CD8-positive, alpha-beta memory T cell (primary cell): ENCODE measurements at regions not wholly inside any gene's neighbourhood (a gene's known extent, or its start where the extent isn't known, plus 50 kb on each side); places are given as distances from the start of the nearest gene placed in this dataset.

Experiments used
- CTCF ChIA-PET: fragments of 350-600 bp; sonication (Branson Sonifier 250); formaldehyde crosslinking; loops from one replicate; lab custom pipeline; 2021; ENCODE audit warnings: antibody characterized with exemption; lab: Charles Lee
- POLR2A ChIA-PET: fragments of 350-600 bp; sonication (Branson Sonifier 250); formaldehyde crosslinking; loops from one replicate; lab custom pipeline; 2021; ENCODE audit warnings: antibody characterized with exemption; lab: Charles Lee
- DNase-seq, 5 donors: peaks; one replicate each; pipeline versions ENCODE4 v3.0.0 to v3.0.0-alpha.2; 2020 to 2022; ENCODE audit warnings: mixed read lengths in 1 of 5
- H3K27ac ChIP-seq: one replicate; pipeline ENCODE4 v1.7.0; 2013; ENCODE audit warnings: low read depth, mild to moderate bottlenecking, low read length, moderate library complexity
- H3K27me3 ChIP-seq: 2 replicates; pipeline ENCODE4 v1.7.0; 2013; ENCODE audit warnings: low read length, mild to moderate bottlenecking; ENCODE audit not compliant: insufficient read depth, poor library complexity, severe bottlenecking
- H3K36me3 ChIP-seq: 2 replicates; pipeline ENCODE4 v1.7.0; 2013; ENCODE audit warnings: mild to moderate bottlenecking, low read length, moderate library complexity; ENCODE audit not compliant: insufficient read depth
- H3K4me1 ChIP-seq: 2 replicates; pipeline ENCODE4 v1.7.0; 2013; ENCODE audit warnings: mild to moderate bottlenecking, low read length, moderate library complexity; ENCODE audit not compliant: insufficient read depth
- H3K4me3 ChIP-seq: 2 replicates; pipeline ENCODE4 v1.7.0; 2013; ENCODE audit warnings: mild to moderate bottlenecking, low read length
- H3K9me3 ChIP-seq: 2 replicates; pipeline ENCODE4 v1.7.0; 2013; ENCODE audit warnings: mild to moderate bottlenecking, low read length
- H3K27ac Mint-ChIP-seq, 8 donors: one replicate each; pipeline ENCODE4 v1.8.0; 2020 to 2021; ENCODE audit warnings: mixed read lengths in 8 of 8, mild to moderate bottlenecking in 6 of 8, inconsistent platforms in 3 of 8, moderate library complexity in 3 of 8
- H3K27me3 Mint-ChIP-seq, 2 donors: one replicate each; pipeline ENCODE4 v1.8.0; 2020 to 2021; ENCODE audit warnings: mixed read lengths in 2 of 2, mild to moderate bottlenecking in 1 of 2, moderate library complexity in 1 of 2
- H3K36me3 Mint-ChIP-seq, 3 donors: one replicate each; pipeline ENCODE4 v1.8.0; 2020 to 2021; ENCODE audit warnings: mixed read lengths in 3 of 3, inconsistent platforms in 1 of 3, mild to moderate bottlenecking in 1 of 3
- H3K4me1 Mint-ChIP-seq, 3 donors: one replicate each; pipeline ENCODE4 v1.8.0; 2020 to 2021; ENCODE audit warnings: mixed read lengths in 3 of 3, inconsistent platforms in 1 of 3, mild to moderate bottlenecking in 1 of 3
- H3K4me3 Mint-ChIP-seq, 7 donors: one replicate each; pipeline ENCODE4 v1.8.0; 2020 to 2021; ENCODE audit warnings: mixed read lengths in 7 of 7, mild to moderate bottlenecking in 6 of 7, moderate library complexity in 4 of 7, inconsistent platforms in 2 of 7
- H3K9me3 Mint-ChIP-seq, 5 donors: one replicate each; pipeline ENCODE4 v1.8.0; 2020 to 2022; ENCODE audit warnings: mixed read lengths in 5 of 5, mild to moderate bottlenecking in 3 of 5, moderate library complexity in 2 of 5, inconsistent platforms in 1 of 5

DNA sequence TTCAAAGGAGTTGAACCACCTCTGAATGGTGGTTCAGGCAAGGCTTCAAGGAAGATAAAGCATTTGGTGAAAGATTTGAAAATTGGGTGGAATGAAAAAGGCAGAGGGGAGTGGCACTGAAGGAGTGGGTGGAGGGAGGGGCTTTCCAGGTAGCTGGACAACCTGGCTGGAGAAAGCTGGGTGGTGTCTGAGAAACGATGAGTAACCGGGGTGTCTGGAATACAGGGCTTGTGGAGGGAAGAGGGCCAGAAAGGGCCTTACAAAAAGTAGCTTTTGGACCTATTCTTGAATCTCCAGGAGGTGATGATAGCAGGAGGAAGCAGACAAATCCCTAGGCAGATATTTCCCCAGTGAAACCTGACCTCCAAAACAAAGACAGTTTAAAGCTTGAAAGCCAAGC lies 99.3 kb downstream of the RASSF10 start:
- Histone ChIP-seq H3K4me3 (no peak overlapping the region), H3K9me3 (no peaks in the 10 kb centered on the region), H3K4me1 (no peaks in the 10 kb centered on the region), H3K27me3 (peaks cover 3% of the 10 kb centered on the region), H3K27ac (no peak overlapping the region), H3K36me3 (no peaks in the 10 kb centered on the region)
- H3K27ac Mint-ChIP-seq: no peak overlapping the region
- peaks cover 0 to 3% (median 3%) of the 10 kb centered on the region in 3 donors for H3K4me1 Mint-ChIP-seq
- no peaks in the 10 kb centered on the region for H3K36me3 Mint-ChIP-seq
- ChIA-PET POLR2A (no interaction called here), CTCF (no interaction called here)
- H3K4me3 Mint-ChIP-seq: no peak overlapping the region
- DNase-seq: no peak
- H3K27me3 Mint-ChIP-seq: peaks cover 17 to 26% of the 10 kb centered on the region in 2 donors
- H3K9me3 Mint-ChIP-seq: peaks cover 0 to 1% (median 0%) of the 10 kb centered on the region in 5 donors

DNA sequence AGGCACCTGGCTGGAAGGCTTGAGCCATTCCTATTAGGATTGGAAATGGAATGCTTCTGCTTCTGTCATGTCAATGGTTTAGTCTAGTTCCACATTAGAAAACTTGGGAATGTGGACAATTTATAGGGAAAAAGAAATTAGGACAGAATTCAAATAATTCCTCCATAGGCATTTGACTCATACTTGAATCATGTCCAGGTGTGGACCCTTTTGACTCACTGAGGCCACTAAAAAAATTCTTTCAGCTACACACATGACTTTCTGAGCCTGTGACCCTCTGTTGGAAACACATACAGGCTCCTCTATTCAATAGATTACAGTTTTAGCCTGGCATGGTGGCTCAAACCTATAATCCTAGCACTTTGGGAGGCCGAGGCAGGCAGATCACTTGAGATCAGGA lies 100.5 kb downstream of the RASSF10 start:
- Mint-ChIP-seq H3K27ac (no peak overlapping the region), H3K36me3 (no peaks in the 10 kb centered on the region), H3K4me3 (no peak overlapping the region), H3K9me3 (peaks cover 0 to 1% (median 0%) of the 10 kb centered on the region in 5 donors), H3K4me1 (peaks cover 0 to 3% (median 3%) of the 10 kb centered on the region in 3 donors), H3K27me3 (peaks cover 12 to 29% of the 10 kb centered on the region in 2 donors)
- ChIA-PET CTCF (no interaction called here), POLR2A (no interaction called here)
- H3K9me3 ChIP-seq: no peaks in the 10 kb centered on the region
- H3K4me1 ChIP-seq: no peaks in the 10 kb centered on the region
- H3K36me3 ChIP-seq: no peaks in the 10 kb centered on the region
- no peak overlapping the region for H3K4me3 ChIP-seq
- no peak overlapping the region for H3K27ac ChIP-seq
- no peak for DNase-seq
- peaks cover under 1% of the 10 kb centered on the region for H3K27me3 ChIP-seq

DNA sequence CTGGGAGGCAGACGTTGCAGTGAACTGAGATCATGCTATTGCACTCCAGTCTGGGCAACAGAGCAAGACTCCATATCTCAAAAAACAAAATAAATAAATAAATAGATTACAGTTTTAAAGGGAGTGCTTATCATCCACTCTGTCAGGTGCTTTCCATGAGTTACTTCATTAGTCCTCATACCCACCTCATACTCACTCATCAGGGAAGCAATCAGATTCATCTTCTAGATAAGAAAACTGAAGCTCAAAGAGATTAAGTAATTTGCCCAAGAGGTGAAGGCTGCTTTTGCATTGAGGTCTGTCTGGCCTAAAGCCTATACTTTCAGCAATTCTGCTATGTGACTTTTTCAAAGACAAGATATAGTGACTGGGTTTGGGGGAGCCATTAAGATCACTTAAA lies 101.0 kb downstream of the RASSF10 start:
- H3K36me3 ChIP-seq: no peaks in the 10 kb centered on the region
- H3K27me3 ChIP-seq: no peaks in the 10 kb centered on the region
- H3K4me1 ChIP-seq: no peaks in the 10 kb centered on the region
- ChIA-PET POLR2A (no interaction called here), CTCF (no interaction called here)
- Mint-ChIP-seq H3K9me3 (peaks cover 0 to 1% (median 0%) of the 10 kb centered on the region in 5 donors), H3K4me1 (peaks cover 0 to 3% (median 3%) of the 10 kb centered on the region in 3 donors), H3K27ac (no peak overlapping the region), H3K4me3 (no peak overlapping the region), H3K27me3 (peaks cover 12 to 29% of the 10 kb centered on the region in 2 donors), H3K36me3 (no peaks in the 10 kb centered on the region)
- no peak overlapping the region for H3K27ac ChIP-seq
- no peaks in the 10 kb centered on the region for H3K9me3 ChIP-seq
- H3K4me3 ChIP-seq: no peak overlapping the region
- DNase-seq: no peak

DNA sequence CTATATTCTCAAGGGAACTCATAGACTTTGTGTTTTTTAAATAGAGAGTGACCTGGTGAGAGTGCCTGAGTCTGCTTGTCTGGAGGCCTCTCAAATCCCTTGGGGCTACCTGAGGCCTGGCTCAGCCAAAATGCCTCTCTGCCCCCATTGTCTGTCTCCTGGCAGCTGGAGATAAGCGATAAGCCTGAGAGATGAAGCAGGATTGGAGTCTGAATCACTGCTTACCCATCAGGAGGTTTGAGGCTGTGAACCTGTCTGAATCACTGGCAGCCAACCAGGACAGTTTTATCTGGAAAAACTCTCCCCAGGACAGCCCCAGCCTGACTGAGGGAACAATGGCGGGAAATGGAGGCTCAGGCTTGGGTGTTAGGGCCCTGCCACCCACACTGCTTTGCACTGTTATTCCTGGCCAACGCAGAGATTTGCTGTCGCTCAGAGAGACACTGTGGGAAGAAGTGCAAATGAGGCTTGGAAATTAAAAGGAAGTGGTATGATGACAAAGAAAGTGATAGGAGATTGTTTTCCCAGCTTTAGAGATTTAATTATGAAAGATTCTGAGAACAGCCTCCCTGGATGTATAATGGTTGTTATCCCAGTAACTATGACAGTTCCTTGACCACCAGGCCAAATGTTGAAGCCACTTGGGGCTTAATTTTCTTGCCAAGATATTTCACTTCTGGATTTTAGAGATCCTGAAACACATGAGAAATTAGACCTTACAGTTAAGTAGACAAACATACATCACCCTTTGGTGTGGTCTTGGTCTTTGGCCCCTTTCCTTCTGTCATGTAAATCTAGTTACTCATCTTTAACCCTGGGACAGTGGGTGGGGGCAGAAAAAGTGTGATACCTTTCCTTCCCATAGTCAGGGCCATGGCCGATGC lies 102.1 kb downstream of the RASSF10 start:
- H3K27ac ChIP-seq: no peak overlapping the region
- Mint-ChIP-seq H3K4me1 (peaks cover 0 to 3% (median 3%) of the 10 kb centered on the region in 3 donors), H3K27ac (no peak overlapping the region), H3K36me3 (no peaks in the 10 kb centered on the region), H3K27me3 (peaks cover 12 to 33% of the 10 kb centered on the region in 2 donors), H3K9me3 (peaks cover 0 to 1% (median 0%) of the 10 kb centered on the region in 5 donors), H3K4me3 (no peak overlapping the region)
- H3K36me3 ChIP-seq: no peaks in the 10 kb centered on the region
- no peaks in the 10 kb centered on the region for H3K4me1 ChIP-seq
- H3K9me3 ChIP-seq: no peaks in the 10 kb centered on the region
- CTCF ChIA-PET: no interaction called here
- POLR2A ChIA-PET: no interaction called here
- H3K4me3 ChIP-seq: no peak overlapping the region
- no peak for DNase-seq
- H3K27me3 ChIP-seq: no peaks in the 10 kb centered on the region

DNA sequence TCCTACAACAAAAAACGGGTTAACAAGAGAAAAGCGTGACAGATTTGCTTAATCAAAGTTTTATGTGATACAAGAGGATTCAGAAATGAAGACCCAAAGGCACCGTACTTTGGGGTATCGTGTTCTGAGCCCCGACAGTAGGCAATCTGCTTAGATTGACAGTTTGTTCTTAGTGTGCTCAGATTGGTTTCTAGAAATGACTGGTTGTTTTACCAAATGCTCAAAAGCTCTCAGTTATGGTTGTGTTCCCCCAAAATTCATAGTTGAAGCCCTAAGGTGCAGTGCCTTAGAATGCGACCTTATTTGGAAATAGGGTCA lies 102.7 kb downstream of the RASSF10 start:
- peaks cover 0 to 3% (median 3%) of the 10 kb centered on the region in 3 donors for H3K4me1 Mint-ChIP-seq
- Histone ChIP-seq H3K27ac (no peak overlapping the region), H3K27me3 (no peaks in the 10 kb centered on the region), H3K9me3 (no peaks in the 10 kb centered on the region), H3K4me1 (no peaks in the 10 kb centered on the region), H3K4me3 (no peak overlapping the region), H3K36me3 (no peaks in the 10 kb centered on the region)
- ChIA-PET CTCF (no interaction called here), POLR2A (no interaction called here)
- H3K4me3 Mint-ChIP-seq: no peak overlapping the region
- peaks cover 0 to 1% (median 0%) of the 10 kb centered on the region in 5 donors for H3K9me3 Mint-ChIP-seq
- no peak for DNase-seq
- H3K36me3 Mint-ChIP-seq: no peaks in the 10 kb centered on the region
- no peak overlapping the region for H3K27ac Mint-ChIP-seq
- H3K27me3 Mint-ChIP-seq: peaks cover 14 to 37% of the 10 kb centered on the region in 2 donors

DNA sequence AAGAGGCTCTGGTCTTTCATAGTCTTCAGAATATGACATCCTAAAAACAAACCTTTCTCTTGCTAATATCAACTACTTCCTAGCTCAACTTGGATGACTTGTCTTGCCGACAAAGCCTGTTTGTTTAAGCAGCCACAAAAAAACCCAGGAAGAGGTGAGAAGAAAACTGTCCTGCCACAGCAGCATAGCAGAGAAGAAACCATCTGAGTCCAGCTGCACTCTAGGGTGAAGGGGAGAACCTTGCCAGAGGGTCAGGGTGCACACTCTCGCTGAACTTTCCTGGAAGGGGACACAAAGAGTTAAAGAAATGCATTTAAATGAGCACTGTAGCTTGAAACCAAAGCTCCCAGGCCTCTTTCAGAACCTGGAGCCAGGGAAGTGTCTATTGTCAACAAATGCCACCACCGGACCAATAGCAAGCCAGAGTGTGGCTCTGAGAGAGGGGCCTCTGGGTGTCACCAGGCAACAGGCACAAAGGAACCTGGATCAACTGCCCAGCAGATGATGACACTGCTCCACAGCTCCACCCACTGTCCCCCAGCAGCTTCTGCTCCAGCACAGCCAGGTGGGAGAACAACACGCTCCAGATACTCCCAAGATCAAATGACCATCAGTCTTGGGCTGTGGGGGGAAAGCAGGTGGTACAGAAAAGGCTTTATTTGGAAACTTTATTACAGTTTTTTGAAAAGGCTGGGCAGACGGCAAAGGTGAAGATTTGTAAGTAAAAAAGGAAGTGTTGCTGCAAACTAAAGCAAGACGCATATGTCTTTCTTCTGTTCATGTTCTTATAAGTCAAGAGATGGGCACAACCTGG lies 105.7 kb downstream of the RASSF10 start:
- H3K36me3 Mint-ChIP-seq: no peaks in the 10 kb centered on the region
- H3K27me3 Mint-ChIP-seq: peaks cover 16 to 43% of the 10 kb centered on the region in 2 donors
- DNase-seq: no peak
- Histone ChIP-seq H3K4me3 (no peak overlapping the region), H3K27ac (no peak overlapping the region), H3K9me3 (no peaks in the 10 kb centered on the region), H3K4me1 (no peaks in the 10 kb centered on the region), H3K36me3 (no peaks in the 10 kb centered on the region), H3K27me3 (no peaks in the 10 kb centered on the region)
- no peaks in the 10 kb centered on the region for H3K9me3 Mint-ChIP-seq
- no peak overlapping the region for H3K27ac Mint-ChIP-seq
- ChIA-PET CTCF (interaction anchor here (1.0 kb wide), 1 partner anchor 91 kb away, joined by 3 read pairs; no protein-coding TSS in a partner anchor), POLR2A (no interaction called here)
- H3K4me1 Mint-ChIP-seq: peaks cover 0 to 3% (median 3%) of the 10 kb centered on the region in 3 donors
- H3K4me3 Mint-ChIP-seq: no peak overlapping the region

DNA sequence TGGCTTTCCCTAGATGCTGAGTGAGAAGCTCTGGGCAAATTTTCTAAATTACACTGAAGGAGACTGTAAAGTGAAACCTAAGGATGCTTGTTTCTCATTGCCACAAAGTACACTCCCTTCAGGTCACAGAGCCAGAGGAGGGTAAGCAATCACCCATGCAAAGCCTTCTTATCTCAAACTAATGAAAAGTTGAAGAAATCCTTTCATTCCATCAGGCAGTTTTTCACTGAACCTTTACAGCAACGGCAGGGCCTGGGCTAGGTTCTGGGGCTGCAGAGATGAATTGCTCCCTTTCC lies 106.2 kb downstream of the RASSF10 start:
- ChIA-PET CTCF (no interaction called here), POLR2A (no interaction called here)
- Histone ChIP-seq H3K36me3 (no peaks in the 10 kb centered on the region), H3K4me1 (no peaks in the 10 kb centered on the region), H3K9me3 (no peaks in the 10 kb centered on the region), H3K27me3 (no peaks in the 10 kb centered on the region), H3K4me3 (no peak overlapping the region), H3K27ac (no peak overlapping the region)
- no peak overlapping the region for H3K27ac Mint-ChIP-seq
- peaks cover 0 to 3% (median 3%) of the 10 kb centered on the region in 3 donors for H3K4me1 Mint-ChIP-seq
- peaks cover 16 to 46% of the 10 kb centered on the region in 2 donors for H3K27me3 Mint-ChIP-seq
- H3K4me3 Mint-ChIP-seq: no peak overlapping the region
- H3K36me3 Mint-ChIP-seq: no peaks in the 10 kb centered on the region
- no peak for DNase-seq
- no peaks in the 10 kb centered on the region for H3K9me3 Mint-ChIP-seq

DNA sequence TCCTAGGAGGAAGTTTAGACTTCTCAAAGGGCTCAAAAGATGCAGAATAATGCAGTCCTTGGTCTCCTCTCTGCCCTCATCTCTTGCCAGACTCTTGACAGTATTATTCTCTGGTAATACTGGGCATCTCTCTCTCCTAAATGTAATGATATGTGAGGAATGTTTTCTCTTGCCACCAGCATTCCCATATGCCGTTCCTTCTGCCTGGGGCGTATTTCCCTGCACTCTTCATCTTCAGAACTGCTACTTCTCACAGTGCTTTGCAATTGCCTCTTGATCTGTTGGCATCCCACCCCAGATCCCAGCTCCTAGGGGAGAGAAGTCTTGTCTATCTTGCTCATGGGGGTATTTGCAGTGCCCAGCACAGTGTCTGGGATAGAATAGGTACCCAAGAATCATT lies 107.4 kb downstream of the RASSF10 start:
- Mint-ChIP-seq H3K27me3 (peaks cover 19 to 48% of the 10 kb centered on the region in 2 donors), H3K4me3 (no peak overlapping the region), H3K9me3 (no peaks in the 10 kb centered on the region), H3K4me1 (peaks cover 0 to 3% (median 3%) of the 10 kb centered on the region in 3 donors), H3K27ac (no peak overlapping the region), H3K36me3 (no peaks in the 10 kb centered on the region)
- no peaks in the 10 kb centered on the region for H3K9me3 ChIP-seq
- H3K27me3 ChIP-seq: no peaks in the 10 kb centered on the region
- no peak for DNase-seq
- no peaks in the 10 kb centered on the region for H3K4me1 ChIP-seq
- H3K27ac ChIP-seq: no peak overlapping the region
- ChIA-PET CTCF (no interaction called here), POLR2A (no interaction called here)
- no peaks in the 10 kb centered on the region for H3K36me3 ChIP-seq
- H3K4me3 ChIP-seq: no peak overlapping the region
